ENCODE measurements at regions not wholly inside any gene's neighbourhood (a gene's known extent, or its start where the extent isn't known, plus 50 kb on each side); places are given as distances from the start of the nearest gene placed in this dataset.

- no peak for TF ChIP-seq ISL1 (CRISPR knock-in tag; IDR thresholded peaks at IDR 0.05)
- no peak for TF ChIP-seq PATZ1 (CRISPR knock-in tag; IDR thresholded peaks at IDR 0.05; ENCODE audit: borderline replicate concordance)
- no peak for TF ChIP-seq CSDC2 (CRISPR knock-in tag; IDR thresholded peaks at IDR 0.05)
- TF ChIP-seq RARB (CRISPR knock-in tag; IDR thresholded peaks at IDR 0.05) = no peak
- no peak for TF ChIP-seq ZFP30 (CRISPR knock-in tag; IDR thresholded peaks at IDR 0.05)
- TF ChIP-seq GLIS3 (CRISPR knock-in tag; IDR thresholded peaks at IDR 0.05) = no peak
- no peak for TF ChIP-seq CREB5 (CRISPR knock-in tag; IDR thresholded peaks at IDR 0.05; ENCODE audit: low read depth)
- TF ChIP-seq ZNF565 (CRISPR knock-in tag; conservative IDR thresholded peaks at IDR 0.05; ENCODE audit: low read depth) = no peak
- no peak for TF ChIP-seq CSRNP3 (CRISPR knock-in tag; IDR thresholded peaks at IDR 0.05)
- TF ChIP-seq TOX (CRISPR knock-in tag; IDR thresholded peaks at IDR 0.05; ENCODE audit: borderline replicate concordance) = no peak
- no peak for TF ChIP-seq BACH2 (CRISPR knock-in tag; IDR thresholded peaks at IDR 0.05; ENCODE audit: borderline replicate concordance)
These were observed 1709.2 kb downstream of the EFNA5 start for GRCh38 chr5:105961572-105961971.
